ENCODE measurements at regions not wholly inside any gene's neighbourhood (a gene's known extent, or its start where the extent isn't known, plus 50 kb on each side); places are given as distances from the start of the nearest gene placed in this dataset.

GRCh38 chr4:20046931-20047677 is 204.6 kb upstream of the SLIT2 start:
- H3K4me3 Mint-ChIP-seq: no peak overlapping the region
- H3K27ac Mint-ChIP-seq (ENCODE audit: unreplicated experiment): no peak overlapping the region
- no peaks in the 10 kb centered on the region for H3K27me3 Mint-ChIP-seq (ENCODE audit: low read depth)
- TF ChIP-seq, protein P1, sequence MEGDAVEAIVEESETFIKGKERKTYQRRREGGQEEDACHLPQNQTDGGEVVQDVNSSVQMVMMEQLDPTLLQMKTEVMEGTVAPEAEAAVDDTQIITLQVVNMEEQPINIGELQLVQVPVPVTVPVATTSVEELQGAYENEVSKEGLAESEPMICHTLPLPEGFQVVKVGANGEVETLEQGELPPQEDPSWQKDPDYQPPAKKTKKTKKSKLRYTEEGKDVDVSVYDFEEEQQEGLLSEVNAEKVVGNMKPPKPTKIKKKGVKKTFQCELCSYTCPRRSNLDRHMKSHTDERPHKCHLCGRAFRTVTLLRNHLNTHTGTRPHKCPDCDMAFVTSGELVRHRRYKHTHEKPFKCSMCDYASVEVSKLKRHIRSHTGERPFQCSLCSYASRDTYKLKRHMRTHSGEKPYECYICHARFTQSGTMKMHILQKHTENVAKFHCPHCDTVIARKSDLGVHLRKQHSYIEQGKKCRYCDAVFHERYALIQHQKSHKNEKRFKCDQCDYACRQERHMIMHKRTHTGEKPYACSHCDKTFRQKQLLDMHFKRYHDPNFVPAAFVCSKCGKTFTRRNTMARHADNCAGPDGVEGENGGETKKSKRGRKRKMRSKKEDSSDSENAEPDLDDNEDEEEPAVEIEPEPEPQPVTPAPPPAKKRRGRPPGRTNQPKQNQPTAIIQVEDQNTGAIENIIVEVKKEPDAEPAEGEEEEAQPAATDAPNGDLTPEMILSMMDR (conservative IDR thresholded peaks at IDR 0.05): no peak
- H3K4me1 Mint-ChIP-seq: peaks cover 22% of the 10 kb centered on the region
- no peaks in the 10 kb centered on the region for H3K36me3 Mint-ChIP-seq (ENCODE audit: low read depth)
- H3K9me3 Mint-ChIP-seq: no peaks in the 10 kb centered on the region
- no peak for DNase-seq (ENCODE audit: low read depth, low spot score)

DNA sequence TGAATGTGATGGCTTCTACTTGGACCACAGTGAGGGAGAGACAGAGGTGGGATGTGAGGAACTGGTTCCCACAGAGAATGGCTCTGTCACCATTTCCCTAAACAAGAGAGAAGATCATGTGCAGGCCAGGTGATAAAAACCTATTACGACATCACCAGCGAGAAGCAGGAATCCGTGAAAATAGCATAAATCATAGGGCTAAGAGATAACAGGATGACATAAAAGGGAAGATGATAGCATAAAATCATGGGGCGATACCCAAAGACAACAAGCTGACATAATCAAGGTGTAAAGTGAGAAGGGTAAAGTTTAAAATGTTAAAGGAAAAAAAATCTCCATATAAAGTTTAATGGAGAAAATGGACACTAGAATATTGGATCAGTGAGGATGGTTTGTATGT is 205.5 kb upstream of the SLIT2 start:
- Mint-ChIP-seq H3K4me3 (no peak overlapping the region), H3K27ac (ENCODE audit: unreplicated experiment) (no peak overlapping the region), H3K4me1 (peaks cover 22% of the 10 kb centered on the region), H3K36me3 (ENCODE audit: low read depth) (no peaks in the 10 kb centered on the region), H3K27me3 (ENCODE audit: low read depth) (no peaks in the 10 kb centered on the region), H3K9me3 (no peaks in the 10 kb centered on the region)
- DNase-seq (ENCODE audit: low read depth, low spot score): no peak
- TF ChIP-seq, protein P1 (conservative IDR thresholded peaks at IDR 0.05): no peak

GRCh38 chr4:20044966-20045365 is 206.7 kb upstream of the SLIT2 start:
- no peaks in the 10 kb centered on the region for H3K9me3 Mint-ChIP-seq
- peaks cover 22% of the 10 kb centered on the region for H3K4me1 Mint-ChIP-seq

DNA sequence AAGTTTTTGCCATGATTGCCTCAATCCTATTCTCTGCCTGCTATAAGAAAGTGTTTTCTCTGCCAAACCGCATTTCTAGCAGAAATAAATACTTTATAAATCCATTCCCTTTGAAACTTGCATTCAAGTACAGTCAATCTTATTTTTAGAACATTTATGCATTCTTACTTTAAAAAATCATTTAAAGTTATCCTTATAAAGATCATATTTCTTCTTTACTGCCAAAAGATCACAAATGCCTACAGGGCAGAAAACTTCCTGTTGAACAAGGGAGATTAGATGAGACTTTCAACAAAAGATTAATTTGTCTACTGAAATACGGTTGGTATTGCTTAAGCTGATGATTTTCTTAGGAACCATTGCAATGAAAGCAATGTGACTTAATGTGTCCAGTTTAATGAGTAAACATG is 207.2 kb upstream of the SLIT2 start:
- H3K36me3 Mint-ChIP-seq (ENCODE audit: low read depth): no peaks in the 10 kb centered on the region
- H3K4me1 Mint-ChIP-seq: peaks cover 22% of the 10 kb centered on the region
- DNase-seq (ENCODE audit: low read depth, low spot score): no peak
- H3K27me3 Mint-ChIP-seq (ENCODE audit: low read depth): no peaks in the 10 kb centered on the region
- H3K4me3 Mint-ChIP-seq: no peak overlapping the region
- TF ChIP-seq, protein P1 (conservative IDR thresholded peaks at IDR 0.05): no peak
- H3K9me3 Mint-ChIP-seq: no peaks in the 10 kb centered on the region
- no peak overlapping the region for H3K27ac Mint-ChIP-seq (ENCODE audit: unreplicated experiment)

More at GRCh38 chr4:20044966-20045365, 206.7 kb upstream of the SLIT2 start:
- TF ChIP-seq, protein P1 (conservative IDR thresholded peaks at IDR 0.05): no peak
- Mint-ChIP-seq H3K4me3 (no peak overlapping the region), H3K27ac (ENCODE audit: unreplicated experiment) (no peak overlapping the region), H3K36me3 (ENCODE audit: low read depth) (no peaks in the 10 kb centered on the region), H3K27me3 (ENCODE audit: low read depth) (no peaks in the 10 kb centered on the region)
- DNase-seq (ENCODE audit: low read depth, low spot score): no peak

GRCh38 chr4:20043991-20044390 is 207.7 kb upstream of the SLIT2 start:
- Mint-ChIP-seq H3K9me3 (no peaks in the 10 kb centered on the region), H3K4me1 (peaks cover 22% of the 10 kb centered on the region), H3K36me3 (ENCODE audit: low read depth) (no peaks in the 10 kb centered on the region), H3K4me3 (no peak overlapping the region), H3K27ac (ENCODE audit: unreplicated experiment) (no peak overlapping the region), H3K27me3 (ENCODE audit: low read depth) (no peaks in the 10 kb centered on the region)
- DNase-seq (ENCODE audit: low read depth, low spot score): no peak
- TF ChIP-seq, protein P1 (conservative IDR thresholded peaks at IDR 0.05): no peak
